ENCODE measurements at regions not wholly inside any gene's neighbourhood (a gene's known extent, or its start where the extent isn't known, plus 50 kb on each side); places are given as distances from the start of the nearest gene placed in this dataset.

GRCh38 chrX:121307449-121307848, 260.0 kb downstream of the GLUD2 start:
- no peaks in the 10 kb centered on the region for H3K27me3 ChIP-seq (replicated peaks in 1 of 4; ENCODE audit: control extremely low read depth in 1 of 4, control insufficient read depth in 3 of 4, insufficient read depth in 4 of 4, low read length in 3 of 4)
- H2AFZ ChIP-seq (ENCODE audit: insufficient read depth, low read depth, low read length, poor library complexity, severe bottlenecking): no peak overlapping the region
- no peaks in the 10 kb centered on the region for H3K27me3 Mint-ChIP-seq
- H3K9ac ChIP-seq (ENCODE audit: low read length): no peak overlapping the region
- WGBS (ENCODE audit: insufficient coverage): no CpG with 5 or more reads among the region's 3 CpGs
- no peaks in the 10 kb centered on the region for H3K4me1 ChIP-seq (ENCODE audit: control insufficient read depth in 2 of 2, insufficient read depth in 2 of 2, low read length in 2 of 2)
- H4K20me1 ChIP-seq (ENCODE audit: control insufficient read depth, insufficient read depth, low read length, poor library complexity, severe bottlenecking): no peaks in the 10 kb centered on the region
- CTCF ChIA-PET: no interaction called here
- H3K9me3 ChIP-seq (ENCODE audit: control extremely low read depth in 1 of 3, control insufficient read depth in 2 of 3, insufficient read depth in 1 of 3, low read length in 2 of 3): no peaks in the 10 kb centered on the region
- no peak overlapping the region for H3K4me2 ChIP-seq (replicated peaks; ENCODE audit: low read depth, low read length, poor library complexity, severe bottlenecking)
- no peak overlapping the region for H3K27ac ChIP-seq (ENCODE audit: low read length in 2 of 2)
- POLR2A ChIA-PET: no interaction called here
- H3K4me1 Mint-ChIP-seq: no peaks in the 10 kb centered on the region
- H3K4me3 Mint-ChIP-seq: no peak overlapping the region
- H3K79me2 ChIP-seq (ENCODE audit: control insufficient read depth, insufficient read depth, low read length): no peaks in the 10 kb centered on the region
- intact Hi-C loops (cut with micrococcal nuclease): no loop called here
- no peak overlapping the region for H3K27ac Mint-ChIP-seq
- DNase-seq: no peak
- H3K4me3 ChIP-seq (ENCODE audit: control extremely low read depth in 1 of 5, extremely low read depth in 1 of 5, insufficient read depth in 1 of 5, low read depth in 2 of 5, low read length in 4 of 5): no peak overlapping the region
- H3K36me3 ChIP-seq (replicated peaks in 1 of 2; ENCODE audit: control extremely low read depth in 1 of 2, control insufficient read depth in 1 of 2, extremely low read depth in 1 of 2, insufficient read depth in 2 of 2, low read length in 1 of 2): no peaks in the 10 kb centered on the region
- H3K9me3 Mint-ChIP-seq (ENCODE audit: insufficient read depth): no peaks in the 10 kb centered on the region
- no peak for TF ChIP-seq CTCF (IDR thresholded peaks at IDR 0.05)
- TF ChIP-seq EZH2 (IDR thresholded peaks at IDR 0.05; ENCODE audit: borderline replicate concordance, insufficient read depth, low read depth, low read length, poor library complexity, severe bottlenecking): no peak
- ATAC-seq (ENCODE audit: low read depth): no peak

- Histone ChIP-seq H3K27me3 (replicated peaks in 1 of 4; ENCODE audit: control extremely low read depth in 1 of 4, control insufficient read depth in 3 of 4, insufficient read depth in 4 of 4, low read length in 3 of 4) (no peaks in the 10 kb centered on the region), H3K27ac (ENCODE audit: low read length in 2 of 2) (no peak overlapping the region), H2AFZ (ENCODE audit: insufficient read depth, low read depth, low read length, poor library complexity, severe bottlenecking) (no peak overlapping the region), H3K36me3 (replicated peaks in 1 of 2; ENCODE audit: control extremely low read depth in 1 of 2, control insufficient read depth in 1 of 2, extremely low read depth in 1 of 2, insufficient read depth in 2 of 2, low read length in 1 of 2) (no peaks in the 10 kb centered on the region), H3K4me2 (replicated peaks; ENCODE audit: low read depth, low read length, poor library complexity, severe bottlenecking) (no peak overlapping the region), H3K4me1 (ENCODE audit: control insufficient read depth in 2 of 2, insufficient read depth in 2 of 2, low read length in 2 of 2) (no peaks in the 10 kb centered on the region), H3K9me3 (ENCODE audit: control extremely low read depth in 1 of 3, control insufficient read depth in 2 of 3, insufficient read depth in 1 of 3, low read length in 2 of 3) (no peaks in the 10 kb centered on the region), H3K79me2 (ENCODE audit: control insufficient read depth, insufficient read depth, low read length) (no peaks in the 10 kb centered on the region), H3K9ac (ENCODE audit: low read length) (no peak overlapping the region), H3K4me3 (ENCODE audit: control extremely low read depth in 1 of 5, extremely low read depth in 1 of 5, insufficient read depth in 1 of 5, low read depth in 2 of 5, low read length in 4 of 5) (no peak overlapping the region), H4K20me1 (ENCODE audit: control insufficient read depth, insufficient read depth, low read length, poor library complexity, severe bottlenecking) (no peaks in the 10 kb centered on the region)
- DNase-seq: no peak
- TF ChIP-seq EZH2 (IDR thresholded peaks at IDR 0.05; ENCODE audit: borderline replicate concordance, insufficient read depth, low read depth, low read length, poor library complexity, severe bottlenecking): no peak
- no peak for TF ChIP-seq CTCF (IDR thresholded peaks at IDR 0.05)
- 30% methylated on average over 2 of the region's 3 CpGs for WGBS (ENCODE audit: insufficient coverage)
- no peak overlapping the region for H3K27ac Mint-ChIP-seq
- no peaks in the 10 kb centered on the region for H3K27me3 Mint-ChIP-seq
- ATAC-seq (ENCODE audit: low read depth): no peak
- ChIA-PET CTCF (no interaction called here), POLR2A (no interaction called here)
- H3K4me3 Mint-ChIP-seq: no peak overlapping the region
- no peaks in the 10 kb centered on the region for H3K4me1 Mint-ChIP-seq
- intact Hi-C loops (cut with micrococcal nuclease): no loop called here
- no peaks in the 10 kb centered on the region for H3K9me3 Mint-ChIP-seq (ENCODE audit: insufficient read depth)
Observed at GRCh38 chrX:121308276-121308805, 260.9 kb downstream of the GLUD2 start.

All from B cell (primary cell).